BJ (cell line): ENCODE measurements at regions not wholly inside any gene's neighbourhood (a gene's known extent, or its start where the extent isn't known, plus 50 kb on each side); places are given as distances from the start of the nearest gene placed in this dataset.

Experiments used
- CTCF ChIA-PET: fragments of 350-600 bp; formaldehyde crosslinking; extraction: SDS; loops from one replicate; lab custom pipeline; 2021; ENCODE audit warnings: antibody characterized with exemption, inconsistent platforms; lab: Yijun Ruan, JAX
- POLR2A ChIA-PET: fragments of 300-600 bp; sonication (Branson Sonifier 250); formaldehyde crosslinking; extraction: SDS; loops from one replicate; lab custom pipeline; 2021; ENCODE audit warnings: antibody characterized with exemption; lab: Charles Lee
- DNase-seq: peaks from one replicate; pipeline ENCODE4 v3.0.0-alpha.2; 2011; ENCODE audit warnings: low read depth
- H3K27me3 ChIP-seq: 2 replicates; pipeline ENCODE4 v1.6.0; 2011; ENCODE audit warnings: low read length; ENCODE audit not compliant: control insufficient read depth, insufficient read depth
- H3K36me3 ChIP-seq: 2 replicates; pipeline ENCODE4 v1.5.1; 2011; ENCODE audit warnings: low read length; ENCODE audit not compliant: control insufficient read depth, insufficient read depth
- H3K4me3 ChIP-seq: 2 replicates; pipeline ENCODE4 v1.5.1; 2011; ENCODE audit warnings: low read depth, mild to moderate bottlenecking, control low read depth, low read length
- TF ChIP-seq, protein P1 (sequence below): IDR thresholded peaks from 2 replicates; pipeline ENCODE4 v1.5.1; 2011; ENCODE audit warnings: low read depth, mild to moderate bottlenecking, control low read depth, inconsistent platforms, low read length, moderate library complexity; ENCODE audit not compliant: insufficient read depth

DNA sequence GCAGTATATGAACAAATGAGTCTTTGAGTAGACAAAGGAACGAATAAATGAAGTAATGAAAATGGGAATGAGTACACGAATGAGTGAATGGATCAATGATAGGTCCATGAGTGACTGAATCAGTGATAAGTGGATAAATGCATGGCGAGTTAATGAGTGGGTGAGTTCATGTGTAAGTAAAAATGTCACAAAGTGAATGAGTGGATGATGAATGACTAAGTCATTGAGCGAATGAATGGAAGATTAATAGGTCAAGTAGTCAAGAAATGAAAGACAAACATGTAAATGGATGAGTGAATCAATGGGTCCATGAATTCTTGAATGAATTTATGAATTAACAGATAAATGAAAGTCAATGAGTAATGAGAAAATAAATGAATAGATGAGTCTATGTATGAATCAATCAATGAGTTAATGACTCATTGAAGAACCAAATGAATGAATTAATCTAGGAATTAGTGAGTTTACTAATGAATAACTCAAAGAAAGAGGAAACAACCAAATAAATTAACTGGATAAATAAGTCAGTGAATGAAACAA lies 97.3 kb upstream of the RTL1 start:
- POLR2A ChIA-PET: no interaction called here
- CTCF ChIA-PET: no interaction called here
- TF ChIP-seq, protein P1, sequence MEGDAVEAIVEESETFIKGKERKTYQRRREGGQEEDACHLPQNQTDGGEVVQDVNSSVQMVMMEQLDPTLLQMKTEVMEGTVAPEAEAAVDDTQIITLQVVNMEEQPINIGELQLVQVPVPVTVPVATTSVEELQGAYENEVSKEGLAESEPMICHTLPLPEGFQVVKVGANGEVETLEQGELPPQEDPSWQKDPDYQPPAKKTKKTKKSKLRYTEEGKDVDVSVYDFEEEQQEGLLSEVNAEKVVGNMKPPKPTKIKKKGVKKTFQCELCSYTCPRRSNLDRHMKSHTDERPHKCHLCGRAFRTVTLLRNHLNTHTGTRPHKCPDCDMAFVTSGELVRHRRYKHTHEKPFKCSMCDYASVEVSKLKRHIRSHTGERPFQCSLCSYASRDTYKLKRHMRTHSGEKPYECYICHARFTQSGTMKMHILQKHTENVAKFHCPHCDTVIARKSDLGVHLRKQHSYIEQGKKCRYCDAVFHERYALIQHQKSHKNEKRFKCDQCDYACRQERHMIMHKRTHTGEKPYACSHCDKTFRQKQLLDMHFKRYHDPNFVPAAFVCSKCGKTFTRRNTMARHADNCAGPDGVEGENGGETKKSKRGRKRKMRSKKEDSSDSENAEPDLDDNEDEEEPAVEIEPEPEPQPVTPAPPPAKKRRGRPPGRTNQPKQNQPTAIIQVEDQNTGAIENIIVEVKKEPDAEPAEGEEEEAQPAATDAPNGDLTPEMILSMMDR: no peak
- H3K27me3 ChIP-seq: no peaks in the 10 kb centered on the region
- no peak overlapping the region for H3K4me3 ChIP-seq
- DNase-seq: no peak
- H3K36me3 ChIP-seq: 0 out of 2 replicates have a peak, but pooled peaks cover 3% of the 10 kb centered on the region

- Histone ChIP-seq H3K4me3 (no peak overlapping the region), H3K36me3 (peaks cover 3% of the 10 kb centered on the region; the same call in 1 of the 2 replicates), H3K27me3 (no peaks in the 10 kb centered on the region)
- TF ChIP-seq, protein P1: no peak
- ChIA-PET POLR2A (no interaction called here), CTCF (no interaction called here)
- DNase-seq: no peak
Measured at GRCh38 chr14:101001311-101002069, 98.0 kb upstream of the RTL1 start.

DNA sequence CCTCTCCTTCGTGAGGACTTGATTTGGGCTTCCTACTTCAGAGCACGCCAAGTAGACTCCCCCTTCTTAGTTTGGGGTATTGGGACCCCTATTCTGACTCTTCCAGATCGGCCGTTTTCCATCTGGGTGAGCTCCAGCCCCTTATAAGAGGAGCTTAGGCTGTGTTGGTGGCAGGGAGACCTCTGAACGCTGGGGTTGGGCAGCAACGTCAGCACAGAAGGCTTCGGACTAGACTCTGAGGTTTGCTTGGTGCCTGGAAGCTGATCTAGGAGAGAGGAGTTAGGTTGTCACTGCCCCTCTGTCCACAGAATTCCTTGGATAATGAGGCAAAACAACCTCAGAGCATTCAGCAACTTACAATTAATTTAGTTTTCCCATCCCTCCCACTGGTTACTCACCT lies 99.2 kb upstream of the RTL1 start:
- TF ChIP-seq, protein P1: no peak
- DNase-seq: no peak
- ChIA-PET CTCF (no interaction called here), POLR2A (no interaction called here)
- Histone ChIP-seq H3K27me3 (no peaks in the 10 kb centered on the region), H3K36me3 (peaks cover 3% of the 10 kb centered on the region; the same call in 1 of the 2 replicates), H3K4me3 (no peak overlapping the region)

DNA sequence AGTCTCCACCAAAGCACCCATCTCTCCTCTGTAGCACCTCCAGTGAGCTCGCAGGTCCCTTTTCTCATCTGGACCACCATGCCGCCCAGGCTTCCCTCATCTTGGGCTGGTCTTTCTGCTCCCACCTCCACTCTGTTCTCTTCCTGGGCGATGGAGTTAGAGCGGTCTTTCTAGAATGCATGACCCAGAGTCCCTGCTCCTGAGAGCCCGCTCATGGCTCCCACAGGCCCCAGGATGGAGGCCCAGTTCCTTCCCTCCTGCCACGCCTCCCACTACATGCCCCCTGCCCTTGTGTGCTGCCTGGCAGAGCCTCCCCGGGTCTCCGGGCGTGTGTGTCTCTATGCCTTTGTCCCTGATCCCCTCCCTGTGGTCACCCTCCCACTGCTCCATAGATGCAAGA lies 100.7 kb upstream of the RTL1 start:
- peaks cover 5% of the 10 kb centered on the region for H3K36me3 ChIP-seq
- H3K27me3 ChIP-seq: no peaks in the 10 kb centered on the region
- ChIA-PET CTCF (no interaction called here), POLR2A (no interaction called here)
- no peak for DNase-seq
- TF ChIP-seq, protein P1: no peak
- H3K4me3 ChIP-seq: no peak overlapping the region

- H3K36me3 ChIP-seq: peaks cover 9% of the 10 kb centered on the region
- TF ChIP-seq, protein P1: no peak
- no peak for DNase-seq
- no peaks in the 10 kb centered on the region for H3K27me3 ChIP-seq
- no peak overlapping the region for H3K4me3 ChIP-seq
- POLR2A ChIA-PET: no interaction called here
- CTCF ChIA-PET: no interaction called here
Measured at GRCh38 chr14:101004954-101005353, 101.4 kb upstream of the RTL1 start.
